GM19452 (cell line): ENCODE measurements at regions not wholly inside any gene's neighbourhood (a gene's known extent, or its start where the extent isn't known, plus 50 kb on each side); places are given as distances from the start of the nearest gene placed in this dataset.

Experiments used
- ATAC-seq: cut with Tn5 transposase; IDR thresholded peaks from one replicate; pipeline ENCODE4 v1.9.1; 2021; ENCODE audit not compliant: unreplicated experiment

- ATAC-seq: no peak
Measured at GRCh38 chr13:64073203-64073602, 2657.6 kb upstream of the PCDH20 start.

DNA sequence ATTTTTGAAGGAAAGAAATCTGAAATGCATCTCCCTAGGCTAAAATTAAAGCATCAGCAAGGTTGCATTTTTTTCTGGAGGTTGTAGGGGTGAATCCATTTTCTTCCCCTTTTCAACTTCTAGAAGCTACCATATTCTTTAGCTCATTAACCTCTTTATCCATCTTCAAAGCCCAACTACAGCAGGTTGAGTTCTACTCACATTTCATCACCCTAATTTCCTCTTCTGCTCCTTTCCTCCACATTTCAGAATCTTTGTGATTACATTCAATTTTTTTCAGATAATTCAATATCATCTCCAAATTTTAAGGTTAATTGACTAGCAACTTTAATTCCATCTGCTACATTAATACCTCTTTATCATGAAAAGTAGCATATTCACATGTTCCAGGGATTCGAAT lies 2655.7 kb upstream of the PCDH20 start:
- no peak for ATAC-seq

DNA sequence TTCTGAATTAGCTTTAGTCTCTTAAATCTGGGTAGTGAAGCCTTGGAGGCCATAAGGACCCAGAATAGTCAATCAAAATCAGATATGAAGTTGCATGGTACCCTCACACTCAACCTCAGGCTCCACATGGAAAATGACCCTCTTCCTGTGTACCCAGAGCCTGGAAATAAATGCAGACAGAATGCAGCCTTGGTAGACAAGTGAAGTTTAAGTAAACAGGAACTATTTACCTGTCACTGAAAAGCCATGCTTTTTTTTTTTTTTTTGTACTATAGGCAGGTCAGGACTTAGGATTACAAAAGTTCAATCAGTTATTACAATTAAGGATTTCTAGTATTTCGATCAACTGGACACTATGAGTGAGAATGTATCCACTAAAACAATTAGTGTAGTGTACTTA lies 2654.2 kb upstream of the PCDH20 start:
- no peak for ATAC-seq

GRCh38 chr13:64066711-64067110 lies 2651.1 kb upstream of the PCDH20 start:
- no peak for ATAC-seq

DNA sequence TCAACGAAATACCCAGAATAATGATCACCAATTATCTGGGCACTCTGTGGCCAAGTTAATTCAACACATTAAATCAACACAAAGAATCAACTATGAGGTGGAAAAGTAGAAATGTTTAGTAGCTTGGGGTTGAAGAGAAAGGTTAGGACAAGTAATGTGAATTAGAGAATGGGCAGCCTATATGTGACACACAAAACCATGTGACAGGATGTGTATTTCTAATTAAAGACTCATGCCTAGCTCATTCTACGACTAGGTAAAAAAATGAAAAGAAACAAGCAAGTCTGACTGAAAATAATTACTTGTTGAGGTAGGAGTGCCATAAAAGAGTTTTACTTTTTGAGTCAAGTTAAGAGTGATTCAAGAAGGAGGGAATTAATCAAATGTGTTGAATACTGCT lies 2646.0 kb upstream of the PCDH20 start:
- ATAC-seq: no peak

DNA sequence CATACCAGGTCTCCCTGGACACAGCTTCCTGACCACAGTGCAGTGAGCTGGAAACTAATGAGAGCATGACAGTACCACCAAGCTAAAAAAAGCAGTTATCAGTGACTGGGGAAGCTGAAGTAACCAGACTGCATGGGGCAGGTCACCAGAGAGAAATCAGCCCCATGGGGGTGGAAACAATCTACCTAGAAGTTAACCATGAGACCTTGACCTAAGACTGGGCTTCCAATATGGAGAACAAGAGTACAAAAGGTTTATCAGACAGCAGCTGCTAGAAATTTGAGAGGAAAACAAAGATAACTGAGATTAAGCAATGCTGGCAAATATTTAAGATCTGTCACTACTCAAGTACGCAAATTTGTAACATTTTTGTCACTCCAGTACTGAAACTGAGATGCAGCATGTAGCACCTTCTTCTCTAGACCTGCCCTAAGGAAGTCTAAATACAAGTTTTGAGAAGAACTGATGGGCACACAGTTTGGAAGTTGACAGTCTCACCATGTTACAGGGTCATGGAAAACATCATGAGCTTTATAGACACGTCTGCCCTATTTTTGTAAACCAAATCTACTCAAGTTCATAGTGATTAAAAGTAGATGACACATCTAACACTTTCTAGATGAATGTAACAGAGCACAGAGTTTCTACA lies 2641.8 kb upstream of the PCDH20 start:
- no peak for ATAC-seq

DNA sequence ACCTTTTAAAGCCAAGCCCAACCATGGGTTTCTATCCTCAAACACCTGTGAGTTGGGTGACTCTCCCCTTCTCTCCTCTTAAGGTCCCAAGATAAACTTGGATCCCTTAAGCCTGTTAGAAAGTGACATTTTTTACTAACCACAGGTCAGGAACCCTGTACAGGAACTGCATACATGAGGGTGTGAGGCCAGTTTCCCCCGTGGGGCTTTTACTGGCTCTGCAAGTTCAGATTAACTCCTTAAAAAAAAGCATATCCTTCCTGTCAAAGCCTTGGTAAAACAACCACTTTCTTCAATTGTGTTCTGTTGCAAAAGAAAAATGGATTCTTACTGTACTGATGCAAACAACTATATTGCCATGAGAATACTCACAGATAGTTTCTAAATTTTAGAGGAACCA lies 2638.7 kb upstream of the PCDH20 start:
- ATAC-seq: no peak

DNA sequence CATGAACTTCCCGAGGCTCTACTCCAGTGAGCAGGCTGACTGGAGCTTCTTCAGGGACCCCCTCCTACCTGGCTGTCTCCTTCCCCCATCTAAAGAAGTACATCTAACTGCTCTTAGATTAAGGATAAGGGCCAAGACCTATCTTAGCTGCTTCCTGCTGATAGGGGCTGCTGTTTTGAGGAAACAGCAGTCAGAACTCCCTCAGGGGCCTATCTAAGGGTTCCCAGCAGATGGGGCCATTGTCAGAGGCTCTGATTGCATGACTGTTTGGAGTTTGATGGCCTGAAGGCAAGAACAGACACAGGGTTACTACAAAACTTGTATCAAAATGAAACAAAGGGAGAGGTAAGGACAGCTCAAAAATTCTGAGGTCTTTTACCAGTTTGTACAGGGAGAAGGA lies 2636.9 kb upstream of the PCDH20 start:
- ATAC-seq: no peak

GRCh38 chr13:64051278-64051677 lies 2635.6 kb upstream of the PCDH20 start:
- no peak for ATAC-seq

DNA sequence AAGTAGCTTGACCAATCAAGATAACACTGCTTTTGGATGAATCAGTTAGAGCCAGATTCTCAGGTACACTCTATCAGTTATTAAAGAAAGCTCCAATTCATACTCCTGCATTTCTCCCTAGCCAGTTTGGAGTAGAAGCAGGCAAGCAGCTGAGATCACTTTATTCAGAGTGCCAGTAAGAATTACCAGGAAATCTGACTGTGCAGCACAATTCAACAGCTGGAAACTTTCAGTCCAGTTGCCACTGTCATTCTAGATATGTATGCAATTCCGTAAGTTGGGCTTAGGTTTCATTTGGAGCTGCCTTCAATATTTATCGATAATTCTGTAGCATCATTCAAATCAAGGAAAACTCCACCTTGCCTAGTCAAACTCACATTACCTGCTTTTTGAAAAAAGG lies 2625.6 kb upstream of the PCDH20 start:
- ATAC-seq: no peak

GRCh38 chr13:64033921-64034320 lies 2618.3 kb upstream of the PCDH20 start:
- ATAC-seq: no peak

DNA sequence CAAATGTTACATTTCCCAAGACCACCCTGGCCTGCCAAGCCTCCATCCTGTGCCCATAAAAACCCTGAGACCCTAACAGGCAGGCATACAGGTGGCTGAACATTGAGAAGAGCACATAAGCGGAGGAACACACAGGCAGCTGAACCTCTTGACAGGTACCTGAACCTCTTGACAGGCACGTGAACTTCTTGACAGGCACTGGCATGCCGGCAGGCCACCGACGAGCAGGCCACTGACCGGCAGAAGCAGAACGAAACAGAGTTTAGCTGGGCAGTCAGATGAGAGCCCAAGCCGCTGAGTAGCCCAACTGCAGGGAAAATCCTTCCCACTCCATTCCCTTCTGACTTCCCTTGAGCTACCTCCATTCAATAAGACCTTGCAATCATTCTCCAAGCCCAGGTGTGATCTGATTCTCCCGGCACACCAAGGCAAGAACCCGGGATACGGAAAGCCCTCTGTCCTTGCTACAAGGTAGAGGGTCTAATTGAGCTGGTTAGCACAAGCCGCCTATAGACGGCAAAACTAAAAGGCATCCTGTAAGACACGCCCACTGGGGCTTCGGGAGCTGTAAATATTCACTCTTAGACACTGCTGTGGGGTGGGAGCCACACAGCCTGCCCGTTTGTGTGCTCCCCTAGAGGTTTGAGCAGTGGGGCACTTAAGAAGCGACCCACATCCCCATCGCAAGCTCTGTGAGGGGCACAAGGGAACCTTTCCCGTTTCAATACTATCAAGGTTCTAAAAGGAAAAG lies 2613.9 kb upstream of the PCDH20 start:
- ATAC-seq: no peak

DNA sequence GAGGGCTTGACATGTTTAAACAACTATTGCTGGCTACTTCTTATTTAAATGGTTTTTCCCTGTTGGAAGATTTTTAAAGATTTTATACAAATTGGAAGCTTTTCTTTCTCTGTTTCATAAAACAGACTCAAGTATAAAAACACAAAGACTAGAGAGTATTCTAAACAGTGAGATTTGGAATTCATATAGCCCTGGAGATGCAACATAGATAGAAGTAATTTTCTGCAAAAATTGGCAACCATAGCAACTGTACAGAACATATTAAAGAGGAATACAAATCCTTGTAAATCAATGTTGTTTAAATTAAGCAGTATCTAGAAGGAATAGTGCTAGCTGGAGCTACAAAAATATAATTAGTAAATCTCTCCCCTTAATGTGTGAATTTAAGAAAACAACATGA lies 2612.9 kb upstream of the PCDH20 start:
- no peak for ATAC-seq

DNA sequence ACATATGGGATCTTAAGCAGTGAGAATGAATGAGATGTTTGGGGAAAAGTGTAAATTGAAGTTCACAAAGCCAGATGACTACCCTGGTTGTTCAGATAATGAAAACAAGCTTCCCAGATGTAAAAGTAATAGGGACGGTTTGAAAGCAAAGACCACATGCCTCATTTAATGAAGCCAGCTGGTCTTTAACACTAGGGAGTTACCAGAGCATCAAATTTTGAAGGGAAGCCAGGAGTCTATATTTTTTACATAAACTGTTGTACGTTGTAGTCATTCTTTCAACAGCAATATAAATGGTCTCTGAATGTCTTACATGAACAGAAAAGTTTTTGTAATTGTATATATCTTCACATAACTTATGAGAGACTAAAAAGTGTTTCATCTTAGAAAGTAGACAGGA lies 2604.5 kb upstream of the PCDH20 start:
- ATAC-seq: no peak

DNA sequence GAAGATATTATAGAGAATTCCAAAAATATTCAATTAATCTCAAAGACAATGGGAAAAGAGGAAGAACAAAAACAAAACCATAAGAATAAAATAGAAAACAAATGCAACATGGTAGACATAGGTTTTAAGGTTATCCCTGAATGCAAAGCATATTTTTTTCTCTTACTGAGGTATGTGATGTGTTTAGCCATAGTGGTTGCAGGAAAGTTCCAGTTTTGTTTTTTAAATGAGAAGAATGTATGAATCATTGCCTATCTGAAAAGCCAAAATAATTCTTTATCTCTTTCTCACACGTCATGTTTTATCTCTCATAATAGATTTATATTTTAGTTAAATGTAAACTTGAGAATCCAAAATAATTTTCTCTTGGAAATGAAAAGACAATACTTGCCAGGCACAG lies 2591.7 kb upstream of the PCDH20 start:
- ATAC-seq: no peak

- no peak for ATAC-seq
Measured at GRCh38 chr13:64000321-64000720, 2584.7 kb upstream of the PCDH20 start.

GRCh38 chr13:63999614-64000305 lies 2584.1 kb upstream of the PCDH20 start:
- no peak for ATAC-seq

- ATAC-seq: no peak
Measured at GRCh38 chr13:63983366-63983765, 2567.7 kb upstream of the PCDH20 start.

DNA sequence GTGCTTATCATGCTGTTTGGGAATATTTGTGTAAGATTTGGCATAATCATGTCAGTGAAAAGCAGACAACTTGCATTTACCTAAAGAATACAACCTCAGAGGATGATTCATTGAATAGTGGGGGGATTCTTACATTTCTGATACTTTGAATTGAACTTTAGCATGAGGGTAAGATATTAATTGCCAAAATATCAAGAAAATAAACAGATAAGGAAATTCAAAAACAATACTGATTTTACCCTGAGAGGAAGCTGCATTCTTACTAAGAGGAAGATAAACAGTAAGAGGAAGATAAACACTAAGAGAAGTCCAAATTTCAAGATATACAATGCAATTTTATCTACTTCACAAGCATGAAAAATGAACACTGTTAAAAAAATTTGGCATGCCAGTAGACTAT lies 2564.3 kb upstream of the PCDH20 start:
- no peak for ATAC-seq

DNA sequence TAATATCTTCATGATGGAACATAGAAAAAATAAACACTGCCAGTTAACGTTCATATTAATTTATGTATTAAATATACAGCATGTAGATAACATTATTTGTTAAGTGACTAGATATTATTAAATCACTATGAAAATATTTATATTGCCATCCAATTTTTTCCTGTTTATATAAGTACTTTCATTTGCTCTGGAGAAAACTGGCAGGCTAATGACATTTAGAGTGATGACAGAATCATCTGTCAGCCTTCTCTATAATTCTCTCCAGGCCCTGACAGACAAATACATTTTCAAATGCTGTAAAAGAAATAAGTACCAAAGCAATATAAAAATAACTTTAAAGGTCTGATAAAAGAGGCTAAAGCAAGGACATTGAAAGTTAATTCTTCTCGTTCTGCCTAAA lies 2556.7 kb upstream of the PCDH20 start:
- no peak for ATAC-seq

DNA sequence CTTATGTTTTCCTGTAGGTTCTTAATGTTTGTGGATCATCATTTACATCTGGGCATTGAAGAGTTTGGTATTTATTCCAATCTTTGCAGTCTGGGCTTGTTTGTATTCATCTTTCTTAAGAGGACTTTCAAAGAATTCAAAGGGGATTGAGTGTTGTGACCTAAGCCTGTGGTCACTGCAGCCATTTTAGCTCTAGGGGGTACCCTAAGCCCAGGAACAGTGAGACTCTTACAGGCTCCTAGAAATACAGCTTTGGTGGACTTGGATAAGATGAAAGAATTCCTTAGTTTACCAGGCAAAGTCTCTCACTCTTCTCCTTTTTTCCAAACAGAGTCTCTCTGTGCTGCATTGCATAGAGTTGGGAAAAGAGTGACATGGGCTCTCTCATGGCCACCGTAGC lies 2539.0 kb upstream of the PCDH20 start:
- no peak for ATAC-seq

DNA sequence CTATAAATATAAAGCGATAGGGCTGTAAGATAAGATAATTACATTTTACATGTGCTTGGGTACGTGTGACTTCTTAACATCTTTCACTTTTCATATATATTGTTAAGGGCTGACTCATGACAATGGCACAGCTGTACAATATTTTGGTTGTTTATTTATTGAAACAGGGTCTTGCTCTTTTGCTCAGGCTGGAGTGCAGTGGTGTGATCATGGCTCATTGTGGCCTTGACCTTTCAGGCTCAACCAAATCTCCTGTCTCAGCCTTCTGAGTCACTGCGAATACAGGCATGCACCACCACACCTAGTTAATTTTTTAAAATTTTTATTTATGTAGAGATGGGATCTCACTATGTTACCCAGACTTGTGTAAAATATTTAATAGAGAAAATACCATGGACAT lies 2532.4 kb upstream of the PCDH20 start:
- no peak for ATAC-seq
